MCF 10A (cell line): ENCODE measurements at regions not wholly inside any gene's neighbourhood (a gene's known extent, or its start where the extent isn't known, plus 50 kb on each side); places are given as distances from the start of the nearest gene placed in this dataset.

Experiments
- BruUV-seq: library from RNA; stranded (reverse); fragments of 400-500 nt; replicated peaks from 2 replicates; lab custom pipeline; 2021; lab: Mats Ljungman, UMichigan
- CTCF ChIA-PET: fragments of 300-600 bp; sonication (Branson Sonifier 250); formaldehyde crosslinking; extraction: SDS; loops from one replicate; lab custom pipeline; 2021; ENCODE audit warnings: antibody characterized with exemption, inconsistent platforms; lab: Yijun Ruan, JAX
- POLR2A ChIA-PET: fragments of 300-600, 350-650 bp; sonication (Branson Sonifier 250); formaldehyde crosslinking; extraction: SDS; loops from one replicate; lab custom pipeline; 2020; ENCODE audit warnings: antibody characterized with exemption, inconsistent platforms; lab: Yijun Ruan, JAX
- DNase-seq: peaks from one replicate; pipeline ENCODE4 v3.0.0-alpha.2; 2018; ENCODE audit not compliant: unreplicated experiment
- H3K27ac Mint-ChIP-seq: one replicate; pipeline ENCODE4 v1.8.0; 2022; ENCODE audit warnings: mild to moderate bottlenecking, low read depth, mixed read lengths; ENCODE audit not compliant: unreplicated experiment
- H3K27me3 Mint-ChIP-seq: one replicate; pipeline ENCODE4 v1.8.0; 2022; ENCODE audit warnings: mixed read lengths; ENCODE audit not compliant: insufficient read depth, unreplicated experiment
- H3K36me3 Mint-ChIP-seq: one replicate; pipeline ENCODE4 v1.8.0; 2022; ENCODE audit warnings: mild to moderate bottlenecking, moderate library complexity, mixed read lengths; ENCODE audit not compliant: insufficient read depth, unreplicated experiment
- H3K4me1 Mint-ChIP-seq: one replicate; pipeline ENCODE4 v1.8.0; 2022; ENCODE audit warnings: mixed read lengths; ENCODE audit not compliant: insufficient read depth, unreplicated experiment
- H3K4me3 Mint-ChIP-seq: one replicate; pipeline ENCODE4 v1.8.0; 2022; ENCODE audit warnings: mild to moderate bottlenecking, moderate library complexity, mixed read lengths; ENCODE audit not compliant: unreplicated experiment
- H3K9me3 Mint-ChIP-seq: one replicate; pipeline ENCODE4 v1.8.0; 2022; ENCODE audit warnings: mixed read lengths; ENCODE audit not compliant: unreplicated experiment
- CTCF ChIP-seq: fragments of 200-600 bp; IDR thresholded peaks from one replicate; pipeline ENCODE4 v1.8.0; 2022; ENCODE audit warnings: antibody characterized with exemption, mild to moderate bottlenecking; ENCODE audit not compliant: unreplicated experiment
- intact Hi-C: fragments of 100-400 bp; cut with micrococcal nuclease; formaldehyde crosslinking; loops from 2 replicates; pipeline ENCODE4 v1.14.1; 2022

- Mint-ChIP-seq H3K36me3 (no peaks in the 10 kb centered on the region), H3K4me3 (no peak overlapping the region), H3K27me3 (no peaks in the 10 kb centered on the region), H3K27ac (no peak overlapping the region), H3K4me1 (peaks cover 13% of the 10 kb centered on the region), H3K9me3 (no peaks in the 10 kb centered on the region)
- CTCF ChIA-PET, result no interaction called here
- BruUV-seq, result no TSS peak
- POLR2A ChIA-PET, result no interaction called here
- intact Hi-C loops, result no loop called here
- no peak for DNase-seq
- TF ChIP-seq CTCF, result no peak
Measured at GRCh38 chr6:40966860-40967259, 72.2 kb downstream of the UNC5CL start.

- Mint-ChIP-seq H3K9me3 (no peaks in the 10 kb centered on the region), H3K27me3 (no peaks in the 10 kb centered on the region), H3K4me1 (peaks cover 25% of the 10 kb centered on the region), H3K27ac (no peak overlapping the region), H3K4me3 (no peak overlapping the region), H3K36me3 (no peaks in the 10 kb centered on the region)
- DNase-seq, result no peak
- TF ChIP-seq CTCF, result no peak
- intact Hi-C loops, result no loop called here
- ChIA-PET CTCF (interaction anchor here (0.6 kb wide), 1 partner anchor 15 kb away, joined by 3 read pairs; no protein-coding TSS in a partner anchor), POLR2A (no interaction called here)
- BruUV-seq, result no TSS peak
Measured at GRCh38 chr6:40965046-40965445, 74.0 kb downstream of the UNC5CL start.

- no peak for DNase-seq
- H3K4me1 Mint-ChIP-seq, result peaks cover 34% of the 10 kb centered on the region
- H3K27ac Mint-ChIP-seq, result peak overlapping the region; percentile 86
- BruUV-seq, result no TSS peak
- H3K36me3 Mint-ChIP-seq, result no peaks in the 10 kb centered on the region
- no peaks in the 10 kb centered on the region for H3K27me3 Mint-ChIP-seq
- ChIA-PET CTCF (no interaction called here), POLR2A (no interaction called here)
- TF ChIP-seq CTCF, result no peak
- intact Hi-C loops, result no loop called here
- no peak overlapping the region for H3K4me3 Mint-ChIP-seq
- H3K9me3 Mint-ChIP-seq, result no peaks in the 10 kb centered on the region
Measured at GRCh38 chr6:40963019-40963418, 76.0 kb downstream of the UNC5CL start.

GRCh38 chr6:40962241-40962640 is 76.8 kb downstream of the UNC5CL start:
- ChIA-PET CTCF (no interaction called here), POLR2A (no interaction called here)
- Mint-ChIP-seq H3K9me3 (no peaks in the 10 kb centered on the region), H3K36me3 (no peaks in the 10 kb centered on the region), H3K27me3 (no peaks in the 10 kb centered on the region), H3K4me3 (peak overlapping the region; percentile 46), H3K27ac (peak overlapping the region; percentile 86), H3K4me1 (peaks cover 41% of the 10 kb centered on the region)
- intact Hi-C loops, result no loop called here
- BruUV-seq, result no TSS peak
- peak; percentile 90 for DNase-seq
- no peak for TF ChIP-seq CTCF
